Mesendoderm (in vitro differentiated cells): ENCODE measurements at regions not wholly inside any gene's neighbourhood (a gene's known extent, or its start where the extent isn't known, plus 50 kb on each side); places are given as distances from the start of the nearest gene placed in this dataset.

Source experiments
- DNase-seq: peaks from one replicate; pipeline ENCODE4 v3.0.0; 2013
- H2AK5ac ChIP-seq: 2 replicates; pipeline ENCODE4 v1.6.1; 2013; ENCODE audit warnings: low read length, inconsistent platforms
- H2BK120ac ChIP-seq: 2 replicates; pipeline ENCODE4 v1.6.1; 2013; ENCODE audit warnings: low read depth, mild to moderate bottlenecking, low read length, moderate library complexity, mixed read lengths
- H2BK15ac ChIP-seq: replicated peaks from 2 replicates; pipeline ENCODE4 v1.6.1; 2013; ENCODE audit warnings: low read depth, mild to moderate bottlenecking, moderate library complexity
- H2BK5ac ChIP-seq: 2 replicates; pipeline ENCODE4 v1.6.1; 2013; ENCODE audit warnings: low read length, inconsistent platforms
- H3K18ac ChIP-seq: 2 replicates; pipeline ENCODE4 v1.6.1; 2013; ENCODE audit warnings: mild to moderate bottlenecking, low read length, mixed read lengths
- H3K23ac ChIP-seq: one replicate; pipeline ENCODE4 v1.6.1; 2013; ENCODE audit warnings: low read length
- H3K27ac ChIP-seq: 2 replicates; pipeline ENCODE4 v1.5.1; 2013; ENCODE audit warnings: low read depth, mild to moderate bottlenecking, inconsistent platforms, low read length, moderate library complexity
- H3K27me3 ChIP-seq: 2 replicates; pipeline ENCODE4 v1.6.1; 2013; ENCODE audit warnings: low read length, control low read depth, mild to moderate bottlenecking, inconsistent platforms; ENCODE audit not compliant: insufficient read depth, poor library complexity
- H3K36me3 ChIP-seq: 2 replicates; pipeline ENCODE4 v1.6.1; 2013; ENCODE audit warnings: low read length, inconsistent platforms; ENCODE audit not compliant: control insufficient read depth, insufficient read depth
- H3K4ac ChIP-seq: one replicate; pipeline ENCODE4 v1.6.1; 2013; ENCODE audit warnings: low read depth, mild to moderate bottlenecking, low read length, moderate library complexity
- H3K4me1 ChIP-seq: 2 replicates; pipeline ENCODE4 v1.6.1; 2013; ENCODE audit warnings: low read depth, low read length, inconsistent platforms; ENCODE audit not compliant: control insufficient read depth
- H3K4me2 ChIP-seq: 2 replicates; pipeline ENCODE4 v1.6.1; 2013; ENCODE audit warnings: low read length
- H3K4me3 ChIP-seq: 2 replicates; pipeline ENCODE4 v1.5.1; 2013; ENCODE audit warnings: mild to moderate bottlenecking, low read length
- H3K56ac ChIP-seq: one replicate; pipeline ENCODE4 v1.6.1; 2013; ENCODE audit warnings: low read length
- H3K79me1 ChIP-seq: 2 replicates; pipeline ENCODE4 v1.6.1; 2013; ENCODE audit warnings: low read length, inconsistent platforms
- H3K79me2 ChIP-seq: 2 replicates; pipeline ENCODE4 v1.6.1; 2013; ENCODE audit warnings: mild to moderate bottlenecking, low read length; ENCODE audit not compliant: control insufficient read depth, insufficient read depth
- H3K9ac ChIP-seq: 2 replicates; pipeline ENCODE4 v1.6.1; 2013; ENCODE audit warnings: low read length, inconsistent platforms
- H4K5ac ChIP-seq: one replicate; pipeline ENCODE4 v1.6.1; 2013; ENCODE audit warnings: low read length
- H4K8ac ChIP-seq: one replicate; pipeline ENCODE4 v1.6.1; 2013; ENCODE audit warnings: low read depth, mild to moderate bottlenecking, control low read depth, low read length, moderate library complexity
- WGBS: extraction: QIAGEN DNeasy Blood & Tissue Kit; methylation state at CpG from one replicate; pipeline ENCODE4 v1.1.7; 2013; ENCODE audit warnings: low lambda C conversion rate, missing lambda C conversion rate; ENCODE audit not compliant: insufficient coverage; ENCODE audit errors: extremely low coverage; 5-methylcytosine and 5-hydroxymethylcytosine counted together

DNA sequence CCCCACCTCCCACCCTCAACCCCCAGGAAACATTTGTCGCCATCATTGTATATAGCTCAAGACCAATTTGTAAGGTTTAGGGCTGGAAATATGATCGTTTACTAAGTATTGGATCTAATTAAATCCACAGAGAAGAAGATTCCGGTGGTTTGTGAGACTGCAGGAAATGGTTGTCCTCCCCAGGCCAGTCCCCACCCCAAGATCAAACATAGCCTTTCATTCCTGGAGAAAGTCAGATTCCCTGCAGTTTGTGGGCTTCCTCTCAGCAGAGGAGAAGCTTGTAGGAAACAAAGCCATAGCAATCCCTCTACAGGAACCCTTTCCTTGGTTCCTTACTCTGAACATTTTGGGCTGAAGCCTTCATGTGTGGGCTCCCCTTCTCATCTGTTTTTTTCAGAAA, 79.2 kb upstream of the TBCA start:
- no peak overlapping the region for H3K4me3 ChIP-seq
- H3K9ac ChIP-seq = no peak overlapping the region
- H4K5ac ChIP-seq = no peak overlapping the region
- no peak overlapping the region for H2BK15ac ChIP-seq
- peaks cover 7% of the 10 kb centered on the region for H3K27me3 ChIP-seq
- no peak for DNase-seq
- no peak overlapping the region for H3K56ac ChIP-seq
- H2BK5ac ChIP-seq = no peak overlapping the region
- no peaks in the 10 kb centered on the region for H3K36me3 ChIP-seq
- H2BK120ac ChIP-seq = no peak overlapping the region
- no peak overlapping the region for H3K4ac ChIP-seq
- H3K18ac ChIP-seq = no peak overlapping the region
- peaks cover 4% of the 10 kb centered on the region for H3K4me1 ChIP-seq
- no peak overlapping the region for H3K27ac ChIP-seq
- H3K4me2 ChIP-seq = no peak overlapping the region
- H3K79me2 ChIP-seq = no peaks in the 10 kb centered on the region
- H2AK5ac ChIP-seq = no peak overlapping the region
- no peak overlapping the region for H4K8ac ChIP-seq
- no CpG with 5 or more reads among the region's 3 CpGs for WGBS
- no peak overlapping the region for H3K23ac ChIP-seq
- H3K79me1 ChIP-seq = no peaks in the 10 kb centered on the region

- Histone ChIP-seq H3K36me3 (no peaks in the 10 kb centered on the region), H3K23ac (no peak overlapping the region), H4K8ac (no peak overlapping the region), H2AK5ac (no peak overlapping the region), H3K4me2 (no peak overlapping the region), H3K27me3 (peaks cover 12% of the 10 kb centered on the region), H2BK15ac (no peak overlapping the region), H3K79me1 (no peaks in the 10 kb centered on the region), H3K4me3 (no peak overlapping the region), H3K27ac (no peak overlapping the region), H4K5ac (no peak overlapping the region), H3K9ac (no peak overlapping the region), H2BK120ac (no peak overlapping the region), H3K18ac (no peak overlapping the region), H3K56ac (no peak overlapping the region), H3K4ac (no peak overlapping the region), H3K79me2 (no peaks in the 10 kb centered on the region), H3K4me1 (peaks cover 4% of the 10 kb centered on the region), H2BK5ac (no peak overlapping the region)
- no CpG with 5 or more reads among the region's 2 CpGs for WGBS
- DNase-seq = no peak
Measured at GRCh38 chr5:77853353-77853907, 77.3 kb upstream of the TBCA start.

- H3K79me1 ChIP-seq = no peaks in the 10 kb centered on the region
- H4K5ac ChIP-seq = no peak overlapping the region
- H3K4me2 ChIP-seq = peak overlapping the region; percentile 49
- no peak overlapping the region for H3K18ac ChIP-seq
- no peak overlapping the region for H3K27ac ChIP-seq
- no CpG with 5 or more reads among the region's 28 CpGs for WGBS
- H3K27me3 ChIP-seq = peaks cover 12% of the 10 kb centered on the region
- H4K8ac ChIP-seq = no peak overlapping the region
- H3K4ac ChIP-seq = no peak overlapping the region
- peak overlapping the region; percentile 17 for H3K4me3 ChIP-seq
- no peak overlapping the region for H2BK15ac ChIP-seq
- no peak overlapping the region for H3K23ac ChIP-seq
- no peak overlapping the region for H2AK5ac ChIP-seq
- DNase-seq = peak; percentile 73
- H3K9ac ChIP-seq = peak overlapping the region; percentile 53
- peak overlapping the region; percentile 77 for H3K56ac ChIP-seq
- peaks cover 4% of the 10 kb centered on the region for H3K4me1 ChIP-seq
- H2BK5ac ChIP-seq = no peak overlapping the region
- no peak overlapping the region for H2BK120ac ChIP-seq
- H3K36me3 ChIP-seq = no peaks in the 10 kb centered on the region
- no peaks in the 10 kb centered on the region for H3K79me2 ChIP-seq
Measured at GRCh38 chr5:77852514-77853352, 76.6 kb upstream of the TBCA start.

GRCh38 chr5:77852068-77852513, 76.0 kb upstream of the TBCA start:
- no peak overlapping the region for H4K8ac ChIP-seq
- H4K5ac ChIP-seq = no peak overlapping the region
- no peaks in the 10 kb centered on the region for H3K79me1 ChIP-seq
- no CpG with 5 or more reads among the region's 13 CpGs for WGBS
- no peak for DNase-seq
- H3K36me3 ChIP-seq = no peaks in the 10 kb centered on the region
- no peak overlapping the region for H3K4ac ChIP-seq
- no peak overlapping the region for H3K23ac ChIP-seq
- no peaks in the 10 kb centered on the region for H3K79me2 ChIP-seq
- peak overlapping the region; percentile 56 for H3K4me3 ChIP-seq
- no peak overlapping the region for H2BK5ac ChIP-seq
- H3K18ac ChIP-seq = peak overlapping the region; percentile 52
- H3K27ac ChIP-seq = no peak overlapping the region
- H3K4me1 ChIP-seq = peaks cover 4% of the 10 kb centered on the region
- peak overlapping the region; percentile 74 for H3K9ac ChIP-seq
- H2BK120ac ChIP-seq = no peak overlapping the region
- peaks cover 18% of the 10 kb centered on the region for H3K27me3 ChIP-seq
- H2BK15ac ChIP-seq = no peak overlapping the region
- H2AK5ac ChIP-seq = no peak overlapping the region
- peak overlapping the region; percentile 94 for H3K56ac ChIP-seq
- peak overlapping the region; percentile 92 for H3K4me2 ChIP-seq

DNA sequence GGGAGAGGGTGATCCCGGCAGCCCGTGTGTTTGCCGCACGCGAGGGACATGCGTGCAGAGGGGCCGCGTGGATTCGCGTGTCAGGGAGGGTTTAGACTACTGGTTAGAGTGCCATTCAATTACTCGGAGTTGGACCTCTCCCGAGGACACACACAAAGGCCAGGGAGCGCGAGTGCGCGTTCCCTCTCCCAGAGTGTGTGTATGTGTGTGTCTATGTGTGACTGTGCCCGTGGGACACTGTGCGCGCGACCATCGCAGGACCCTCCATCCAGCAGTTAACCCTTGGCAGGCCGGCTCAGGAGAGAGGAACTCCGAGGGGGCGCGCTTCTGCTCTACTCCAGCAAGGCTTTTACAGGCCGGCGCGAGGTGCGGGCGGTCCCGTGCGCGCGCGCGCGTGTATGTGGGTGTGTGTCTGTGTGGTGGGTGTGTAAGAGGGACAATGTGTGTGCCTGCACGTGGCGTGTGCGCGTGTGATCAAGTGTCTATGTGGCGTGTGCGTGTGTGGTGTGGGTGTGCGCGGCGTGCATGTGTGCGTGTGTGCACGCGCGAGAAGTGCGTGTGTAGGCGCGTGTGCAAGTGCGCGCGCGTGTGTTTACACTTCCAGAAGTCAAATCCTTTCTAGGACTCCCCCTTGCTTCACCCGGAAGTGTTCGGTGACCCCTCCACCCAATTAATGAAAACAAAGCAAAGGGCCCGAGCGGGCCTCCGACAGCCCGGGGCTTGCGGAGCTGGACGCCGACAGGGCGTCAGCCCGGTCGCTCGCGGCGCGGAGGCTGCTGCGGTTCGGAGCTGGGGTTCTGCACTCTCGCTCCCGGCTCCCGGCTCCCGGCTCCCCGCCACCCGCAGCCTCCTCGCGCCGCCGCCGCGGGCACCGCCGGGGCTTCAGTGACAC, 75.3 kb upstream of the TBCA start:
- peak overlapping the region; percentile 92 for H3K4me2 ChIP-seq
- no peaks in the 10 kb centered on the region for H3K79me2 ChIP-seq
- H2AK5ac ChIP-seq = no peak overlapping the region
- peak overlapping the region; percentile 46 for H3K4ac ChIP-seq
- no peak overlapping the region for H2BK15ac ChIP-seq
- no peak overlapping the region for H2BK120ac ChIP-seq
- WGBS = no CpG with 5 or more reads among the region's 89 CpGs
- H3K27me3 ChIP-seq = peaks cover 23% of the 10 kb centered on the region
- DNase-seq = peak; percentile 58
- peak overlapping the region; percentile 52 for H3K18ac ChIP-seq
- H2BK5ac ChIP-seq = no peak overlapping the region
- H3K56ac ChIP-seq = peak overlapping the region; percentile 94
- peak overlapping the region; percentile 51 for H3K23ac ChIP-seq
- peak overlapping the region; percentile 74 for H3K9ac ChIP-seq
- no peak overlapping the region for H4K5ac ChIP-seq
- H3K36me3 ChIP-seq = no peaks in the 10 kb centered on the region
- H3K79me1 ChIP-seq = no peaks in the 10 kb centered on the region
- peaks cover 4% of the 10 kb centered on the region for H3K4me1 ChIP-seq
- H4K8ac ChIP-seq = no peak overlapping the region
- no peak overlapping the region for H3K27ac ChIP-seq
- peak overlapping the region; percentile 56 for H3K4me3 ChIP-seq
